Glutamatergic neuron (in vitro differentiated cells): ENCODE measurements at regions not wholly inside any gene's neighbourhood (a gene's known extent, or its start where the extent isn't known, plus 50 kb on each side); places are given as distances from the start of the nearest gene placed in this dataset.

ENCODE experiments used
- DNase-seq: peaks from one replicate; pipeline ENCODE4 v3.0.0; 2022
- H3K27ac Mint-ChIP-seq: one replicate; pipeline ENCODE4 v1.8.0; 2020; ENCODE audit warnings: mild to moderate bottlenecking, mixed read lengths, inconsistent platforms; ENCODE audit not compliant: unreplicated experiment
- H3K27me3 Mint-ChIP-seq: one replicate; pipeline ENCODE4 v1.8.0; 2020; ENCODE audit warnings: mild to moderate bottlenecking, moderate library complexity, mixed read lengths, inconsistent platforms; ENCODE audit not compliant: unreplicated experiment
- H3K36me3 Mint-ChIP-seq: one replicate; pipeline ENCODE4 v1.8.0; 2020; ENCODE audit warnings: mild to moderate bottlenecking, mixed read lengths, inconsistent platforms; ENCODE audit not compliant: unreplicated experiment
- H3K4me1 Mint-ChIP-seq: one replicate; pipeline ENCODE4 v1.8.0; 2020; ENCODE audit warnings: mild to moderate bottlenecking, low read depth, mixed read lengths, inconsistent platforms; ENCODE audit not compliant: unreplicated experiment
- H3K4me3 Mint-ChIP-seq: one replicate; pipeline ENCODE4 v1.8.0; 2020; ENCODE audit warnings: mild to moderate bottlenecking, mixed read lengths, inconsistent platforms; ENCODE audit not compliant: unreplicated experiment
- H3K9me3 Mint-ChIP-seq: one replicate; pipeline ENCODE4 v1.8.0; 2020; ENCODE audit warnings: mild to moderate bottlenecking, moderate library complexity, mixed read lengths, inconsistent platforms; ENCODE audit not compliant: unreplicated experiment
- TF ChIP-seq, protein P1 (sequence below): fragments of 200-600 bp; sonication (generic); IDR thresholded peaks from one replicate; pipeline ENCODE4 v1.5.0; 2021; ENCODE audit not compliant: partially characterized antibody, unreplicated experiment

DNA sequence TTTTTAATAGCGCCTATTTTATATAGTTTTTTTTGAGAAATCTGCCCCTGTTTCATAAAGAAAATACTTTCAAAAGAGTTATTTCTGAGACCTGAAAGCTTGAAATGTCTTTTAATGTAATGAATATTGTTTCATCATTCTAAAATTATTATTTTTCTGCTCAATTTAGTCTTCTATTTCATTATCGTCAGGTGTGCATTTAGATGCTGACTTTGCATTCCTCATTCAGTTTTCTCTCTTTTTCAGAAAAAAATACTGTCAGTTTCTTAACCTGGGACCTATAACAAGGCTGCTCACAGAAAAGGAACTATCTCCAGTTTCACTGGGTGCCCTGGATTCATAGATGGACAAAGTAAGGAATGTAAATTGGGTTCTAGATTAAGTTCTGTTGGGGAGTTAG lies 1631.7 kb downstream of the SUCLG1 start:
- TF ChIP-seq, protein P1, sequence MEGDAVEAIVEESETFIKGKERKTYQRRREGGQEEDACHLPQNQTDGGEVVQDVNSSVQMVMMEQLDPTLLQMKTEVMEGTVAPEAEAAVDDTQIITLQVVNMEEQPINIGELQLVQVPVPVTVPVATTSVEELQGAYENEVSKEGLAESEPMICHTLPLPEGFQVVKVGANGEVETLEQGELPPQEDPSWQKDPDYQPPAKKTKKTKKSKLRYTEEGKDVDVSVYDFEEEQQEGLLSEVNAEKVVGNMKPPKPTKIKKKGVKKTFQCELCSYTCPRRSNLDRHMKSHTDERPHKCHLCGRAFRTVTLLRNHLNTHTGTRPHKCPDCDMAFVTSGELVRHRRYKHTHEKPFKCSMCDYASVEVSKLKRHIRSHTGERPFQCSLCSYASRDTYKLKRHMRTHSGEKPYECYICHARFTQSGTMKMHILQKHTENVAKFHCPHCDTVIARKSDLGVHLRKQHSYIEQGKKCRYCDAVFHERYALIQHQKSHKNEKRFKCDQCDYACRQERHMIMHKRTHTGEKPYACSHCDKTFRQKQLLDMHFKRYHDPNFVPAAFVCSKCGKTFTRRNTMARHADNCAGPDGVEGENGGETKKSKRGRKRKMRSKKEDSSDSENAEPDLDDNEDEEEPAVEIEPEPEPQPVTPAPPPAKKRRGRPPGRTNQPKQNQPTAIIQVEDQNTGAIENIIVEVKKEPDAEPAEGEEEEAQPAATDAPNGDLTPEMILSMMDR = no peak
- H3K4me3 Mint-ChIP-seq = no peak overlapping the region

DNA sequence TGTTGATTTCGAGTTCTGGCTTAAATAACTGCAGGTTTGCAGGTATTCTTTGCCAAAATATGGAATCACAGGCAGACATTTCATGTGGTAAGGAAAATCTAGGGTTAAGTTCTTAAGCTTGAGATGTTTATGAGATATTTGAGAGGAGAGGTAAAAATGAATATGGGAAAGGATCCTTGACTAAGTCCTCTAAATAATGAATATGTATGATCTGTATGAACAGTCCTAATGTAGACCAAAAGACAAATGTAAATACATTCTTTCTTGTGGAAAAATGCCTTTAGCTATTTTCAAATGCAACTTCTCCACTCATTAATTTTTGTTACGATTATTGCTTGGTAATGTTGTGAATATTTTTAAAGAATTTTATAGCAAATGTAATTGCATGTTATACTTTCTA lies 1632.6 kb downstream of the SUCLG1 start:
- DNase-seq = no peak
- H3K9me3 Mint-ChIP-seq = no peaks in the 10 kb centered on the region
- no peaks in the 10 kb centered on the region for H3K36me3 Mint-ChIP-seq
- TF ChIP-seq, protein P1 = no peak
- H3K27me3 Mint-ChIP-seq = no peaks in the 10 kb centered on the region
- no peak overlapping the region for H3K27ac Mint-ChIP-seq
- no peak overlapping the region for H3K4me3 Mint-ChIP-seq
- H3K4me1 Mint-ChIP-seq = no peaks in the 10 kb centered on the region

More for the DNA sequence above, 1631.7 kb downstream of the SUCLG1 start:
- Mint-ChIP-seq H3K27ac (no peak overlapping the region), H3K4me1 (no peaks in the 10 kb centered on the region), H3K9me3 (no peaks in the 10 kb centered on the region), H3K36me3 (no peaks in the 10 kb centered on the region), H3K27me3 (no peaks in the 10 kb centered on the region)
- no peak for DNase-seq

- no peaks in the 10 kb centered on the region for H3K9me3 Mint-ChIP-seq
- H3K4me1 Mint-ChIP-seq = no peaks in the 10 kb centered on the region
- no peak overlapping the region for H3K27ac Mint-ChIP-seq
- no peaks in the 10 kb centered on the region for H3K36me3 Mint-ChIP-seq
- TF ChIP-seq, protein P1 = no peak
- H3K4me3 Mint-ChIP-seq = no peak overlapping the region
- DNase-seq = no peak
- no peaks in the 10 kb centered on the region for H3K27me3 Mint-ChIP-seq
Measured at GRCh38 chr2:82825410-82826090, 1633.5 kb downstream of the SUCLG1 start.

DNA sequence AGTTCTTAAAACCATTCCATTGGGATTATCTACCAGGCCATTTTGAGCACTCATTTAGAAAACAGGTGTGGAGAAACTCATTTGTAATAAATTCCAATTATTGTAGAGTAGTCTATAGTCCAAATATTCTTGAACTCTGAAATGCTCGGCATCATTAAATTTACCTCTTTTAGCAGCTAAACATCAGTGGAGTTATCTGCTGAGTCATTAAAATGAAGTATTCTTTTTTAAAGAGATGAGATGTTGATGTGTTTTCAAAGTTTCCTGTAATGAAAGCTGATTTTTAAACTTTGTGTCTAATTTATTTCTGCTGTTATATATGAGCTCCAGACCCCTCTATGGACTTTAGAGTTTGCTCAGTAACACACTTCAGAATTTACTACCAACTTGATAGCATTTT lies 1635.2 kb downstream of the SUCLG1 start:
- Mint-ChIP-seq H3K27me3 (no peaks in the 10 kb centered on the region), H3K36me3 (no peaks in the 10 kb centered on the region), H3K27ac (no peak overlapping the region), H3K4me3 (no peak overlapping the region), H3K4me1 (no peaks in the 10 kb centered on the region), H3K9me3 (peaks cover 3% of the 10 kb centered on the region)
- TF ChIP-seq, protein P1 = no peak
- no peak for DNase-seq

DNA sequence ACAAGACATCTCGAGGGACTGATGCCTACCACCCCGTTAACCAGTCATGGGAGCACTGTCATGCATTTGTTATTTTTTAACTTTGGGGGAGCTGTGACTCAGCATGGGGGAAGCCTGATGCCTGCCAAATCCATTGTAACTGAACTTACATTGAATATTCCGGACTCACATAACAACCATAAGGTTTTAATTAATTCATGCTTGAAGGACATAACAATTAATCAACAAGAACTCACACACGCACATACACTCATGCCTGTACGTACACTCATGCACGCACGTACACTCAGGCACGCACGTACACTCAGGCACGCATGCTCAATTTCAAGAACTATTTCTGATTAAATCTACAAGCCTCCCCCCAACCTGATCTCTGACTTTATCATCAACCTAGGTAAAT lies 1639.1 kb downstream of the SUCLG1 start:
- Mint-ChIP-seq H3K36me3 (no peaks in the 10 kb centered on the region), H3K9me3 (peaks cover 3% of the 10 kb centered on the region), H3K4me1 (no peaks in the 10 kb centered on the region), H3K27me3 (no peaks in the 10 kb centered on the region), H3K27ac (no peak overlapping the region), H3K4me3 (no peak overlapping the region)
- TF ChIP-seq, protein P1 = no peak
- no peak for DNase-seq
